ENCODE measurements at regions not wholly inside any gene's neighbourhood (a gene's known extent, or its start where the extent isn't known, plus 50 kb on each side); places are given as distances from the start of the nearest gene placed in this dataset.

- peak; percentile 57 for DNase-seq (ENCODE audit: low read depth)
- no peak for TF ChIP-seq CTCF (IDR thresholded peaks at IDR 0.05; ENCODE audit: insufficient read depth, low read depth, low read length)
- H3K4me3 ChIP-seq (ENCODE audit: low read depth, low read length) = no peak overlapping the region
Observed at GRCh38 chr21:35348686-35349085, 299.6 kb upstream of the RUNX1 start.

- DNase-seq (ENCODE audit: low read depth) = no peak
- H3K4me3 ChIP-seq (ENCODE audit: low read depth, low read length) = no peak overlapping the region
- no peak for TF ChIP-seq CTCF (IDR thresholded peaks at IDR 0.05; ENCODE audit: insufficient read depth, low read depth, low read length)
Observed at GRCh38 chr21:35346697-35347096, 297.6 kb upstream of the RUNX1 start.

GRCh38 chr21:35345954-35346353 lies 296.9 kb upstream of the RUNX1 start:
- no peak for TF ChIP-seq CTCF (IDR thresholded peaks at IDR 0.05; ENCODE audit: insufficient read depth, low read depth, low read length)
- no peak overlapping the region for H3K4me3 ChIP-seq (ENCODE audit: low read depth, low read length)
- DNase-seq (ENCODE audit: low read depth) = peak; percentile 25

GRCh38 chr21:35344582-35344981 lies 295.5 kb upstream of the RUNX1 start:
- no peak for TF ChIP-seq CTCF (IDR thresholded peaks at IDR 0.05; ENCODE audit: insufficient read depth, low read depth, low read length)
- H3K4me3 ChIP-seq (ENCODE audit: low read depth, low read length) = no peak overlapping the region
- DNase-seq (ENCODE audit: low read depth) = no peak

GRCh38 chr21:35343046-35343819 lies 294.1 kb upstream of the RUNX1 start:
- no peak for DNase-seq (ENCODE audit: low read depth)
- no peak for TF ChIP-seq CTCF (IDR thresholded peaks at IDR 0.05; ENCODE audit: insufficient read depth, low read depth, low read length)
- H3K4me3 ChIP-seq (ENCODE audit: low read depth, low read length) = no peak overlapping the region

- no peak overlapping the region for H3K4me3 ChIP-seq (ENCODE audit: low read depth, low read length)
- DNase-seq (ENCODE audit: low read depth) = no peak
- no peak for TF ChIP-seq CTCF (IDR thresholded peaks at IDR 0.05; ENCODE audit: insufficient read depth, low read depth, low read length)
Observed at GRCh38 chr21:35342440-35342839, 293.3 kb upstream of the RUNX1 start.

GRCh38 chr21:35340273-35340672 lies 291.2 kb upstream of the RUNX1 start:
- no peak for DNase-seq (ENCODE audit: low read depth)
- no peak overlapping the region for H3K4me3 ChIP-seq (ENCODE audit: low read depth, low read length)
- TF ChIP-seq CTCF (IDR thresholded peaks at IDR 0.05; ENCODE audit: insufficient read depth, low read depth, low read length) = no peak

Measured in fibroblast of villous mesenchyme (primary cell).